ENCODE measurements at regions not wholly inside any gene's neighbourhood (a gene's known extent, or its start where the extent isn't known, plus 50 kb on each side); places are given as distances from the start of the nearest gene placed in this dataset.

DNA sequence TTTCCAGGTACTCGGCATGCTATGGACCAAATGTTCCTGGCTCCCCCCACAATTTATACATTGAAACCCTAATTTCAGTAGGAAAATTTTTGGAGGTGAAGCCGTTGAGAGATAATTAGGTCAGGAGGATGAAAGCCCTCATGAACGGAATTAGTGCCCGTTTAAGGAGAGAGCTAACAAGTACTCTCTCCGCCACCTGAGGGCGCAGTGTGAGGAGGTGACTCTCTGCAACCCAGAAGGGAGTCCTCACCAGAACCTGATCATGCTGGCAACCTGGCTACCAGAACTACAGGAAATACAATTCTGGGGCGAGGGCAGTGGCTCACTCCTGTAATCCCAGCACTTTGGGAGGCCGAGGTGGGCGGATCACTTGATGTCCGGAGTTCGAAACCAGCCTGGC is 397.8 kb downstream of the SLITRK5 start:
- no peak for DNase-seq (ENCODE audit: low read depth in 4 of 4, low spot score in 3 of 4)

DNA sequence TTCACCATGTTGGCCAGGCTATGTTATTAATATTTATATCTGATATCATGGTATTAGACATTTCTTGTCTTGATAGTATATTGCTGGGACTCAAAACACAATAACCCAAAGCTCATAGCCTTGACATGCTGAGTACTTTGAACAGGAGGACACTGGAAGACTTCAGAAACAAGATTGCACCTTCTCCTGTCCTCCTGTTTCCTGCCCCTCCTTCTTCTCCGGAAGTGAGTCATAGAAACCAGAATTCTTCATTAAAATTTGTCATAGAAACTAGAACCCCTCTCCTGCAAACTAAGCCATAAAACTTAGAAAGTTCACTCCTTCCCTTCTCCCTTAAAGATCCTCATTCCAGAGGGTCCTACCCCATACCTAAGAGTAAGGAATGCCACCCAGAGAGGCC is 400.2 kb downstream of the SLITRK5 start:
- DNase-seq (ENCODE audit: low read depth in 4 of 4, low spot score in 3 of 4): no peak

DNA sequence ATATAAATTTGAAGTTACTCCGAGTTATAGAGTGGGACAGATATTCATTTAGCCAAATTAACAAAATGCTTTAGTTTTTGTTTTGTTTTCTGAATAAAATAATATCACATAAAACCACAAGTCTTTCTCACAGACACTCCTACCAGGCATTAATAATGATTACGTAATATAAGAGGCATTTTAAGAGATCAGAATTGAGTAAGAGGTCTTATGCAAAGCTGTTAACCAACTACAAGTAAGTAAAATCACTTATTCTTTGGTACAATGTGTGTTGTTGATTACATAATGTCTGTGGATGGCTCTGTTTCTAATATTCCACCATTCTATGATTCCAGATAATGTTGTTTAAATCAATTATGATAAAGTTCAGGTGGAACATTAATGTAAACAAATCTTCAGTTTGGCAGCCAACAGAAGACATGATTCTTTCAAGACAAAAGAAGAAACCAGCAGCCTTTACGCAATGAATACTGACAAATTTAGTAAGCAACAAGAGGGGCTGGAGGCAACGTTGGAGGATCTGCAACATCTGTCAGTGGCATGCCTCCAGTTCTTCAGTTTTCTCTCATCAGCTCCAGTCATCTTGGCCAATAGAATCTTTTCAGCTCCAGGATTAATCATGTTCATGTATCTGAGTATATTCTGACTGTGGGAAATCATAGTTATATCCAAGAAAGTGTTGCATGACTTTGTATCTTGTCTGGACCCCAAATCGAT is 403.8 kb downstream of the SLITRK5 start:
- DNase-seq (ENCODE audit: low read depth in 4 of 4, low spot score in 3 of 4): no peak

DNA sequence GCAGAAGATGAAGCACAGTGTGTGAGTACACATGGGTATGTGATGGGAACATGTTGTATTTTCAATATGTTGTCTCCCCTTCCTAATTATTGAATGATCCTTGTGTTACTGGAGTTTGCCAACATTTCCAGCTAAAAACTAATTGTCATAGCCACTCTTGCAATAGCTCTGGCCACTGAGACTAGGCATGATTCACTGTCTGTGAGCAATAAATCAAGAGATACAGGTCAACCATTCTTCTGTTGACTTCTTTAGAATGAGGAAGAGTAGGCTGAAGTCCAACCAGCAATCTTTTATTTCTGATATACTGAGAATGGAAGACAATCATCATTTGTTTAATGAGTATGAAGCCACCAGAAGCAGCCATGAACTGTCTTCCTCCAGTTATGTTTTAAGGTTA is 413.9 kb downstream of the SLITRK5 start:
- no peak for DNase-seq (ENCODE audit: low read depth in 4 of 4, low spot score in 3 of 4)

DNA sequence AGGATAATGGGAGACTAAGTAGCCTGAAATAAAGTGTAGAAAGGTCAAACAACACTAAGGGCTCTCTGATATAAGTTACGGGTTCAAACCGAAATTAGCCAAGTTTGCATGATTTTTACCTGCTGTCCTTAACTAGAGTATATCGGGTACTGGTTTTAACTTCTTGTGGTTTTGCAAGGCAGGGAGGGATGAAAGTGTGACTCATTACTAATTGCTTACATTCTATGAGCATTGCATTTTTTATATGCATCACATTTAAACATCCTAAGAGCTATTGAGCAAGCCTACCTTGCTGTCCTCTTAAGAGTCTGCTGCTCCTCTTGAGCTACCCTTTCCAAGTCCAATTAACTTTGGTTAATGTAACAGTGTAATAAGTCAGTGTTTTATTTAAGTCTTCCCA is 415.4 kb downstream of the SLITRK5 start:
- DNase-seq (ENCODE audit: low read depth in 4 of 4, low spot score in 3 of 4): no peak

DNA sequence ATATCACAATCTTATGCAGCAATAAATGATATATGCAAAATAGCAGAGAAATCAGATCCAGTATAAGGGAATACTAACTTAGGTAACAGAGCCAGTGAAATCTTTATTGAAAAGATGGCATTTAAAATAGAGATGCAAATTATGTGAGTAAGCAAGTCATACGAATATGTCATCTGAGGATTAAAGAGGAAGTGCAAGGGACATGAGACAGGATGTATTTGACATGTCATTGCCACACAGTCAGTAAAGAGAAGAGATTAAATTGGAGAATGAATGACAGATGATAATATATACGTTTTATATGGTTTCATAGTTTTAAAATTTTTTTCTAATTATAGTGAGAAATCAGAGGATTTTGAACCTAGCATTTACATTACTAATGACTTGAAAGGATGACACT is 426.4 kb downstream of the SLITRK5 start:
- no peak for DNase-seq (ENCODE audit: low read depth in 4 of 4, low spot score in 3 of 4)

DNA sequence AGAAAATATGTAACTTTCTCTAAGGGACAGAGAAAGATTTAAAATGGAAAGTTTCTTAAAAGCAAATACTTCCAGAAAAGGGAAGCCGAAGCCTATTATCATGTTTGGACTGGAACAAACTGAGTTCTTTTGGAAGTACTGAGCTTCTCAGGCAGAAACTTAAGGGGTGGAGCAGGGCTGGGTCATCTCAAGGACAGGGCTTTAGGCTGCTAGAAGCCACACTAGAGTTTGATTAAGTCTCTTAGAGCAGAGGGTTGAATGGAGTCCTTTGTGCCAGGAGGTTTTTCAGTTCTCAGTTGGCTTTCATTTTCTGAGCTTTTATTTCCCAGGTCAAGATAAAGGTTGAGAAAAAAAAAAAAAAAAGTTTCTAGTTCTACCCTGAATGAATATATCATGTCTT is 432.7 kb downstream of the SLITRK5 start:
- DNase-seq (ENCODE audit: low read depth in 4 of 4, low spot score in 3 of 4): no peak

DNA sequence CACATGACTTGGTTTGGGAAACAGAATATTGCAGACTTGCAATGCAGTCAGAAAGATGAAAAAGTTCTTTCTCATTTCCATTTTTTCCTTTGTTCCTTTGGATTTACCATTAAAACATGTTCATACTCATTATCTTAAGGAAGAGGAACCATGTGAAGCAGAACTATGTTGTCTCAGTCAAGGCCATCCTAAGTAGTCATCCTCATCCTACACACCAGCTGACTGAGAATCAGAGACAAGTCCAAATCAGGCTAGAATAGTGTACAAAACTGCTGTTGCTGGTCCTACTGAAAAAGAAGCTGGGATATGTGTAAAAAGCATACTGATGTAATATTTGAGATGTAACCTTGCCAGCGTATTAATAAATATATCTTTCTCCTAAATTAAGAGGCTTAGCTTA is 433.4 kb downstream of the SLITRK5 start:
- DNase-seq (ENCODE audit: low read depth in 4 of 4, low spot score in 3 of 4): no peak

DNA sequence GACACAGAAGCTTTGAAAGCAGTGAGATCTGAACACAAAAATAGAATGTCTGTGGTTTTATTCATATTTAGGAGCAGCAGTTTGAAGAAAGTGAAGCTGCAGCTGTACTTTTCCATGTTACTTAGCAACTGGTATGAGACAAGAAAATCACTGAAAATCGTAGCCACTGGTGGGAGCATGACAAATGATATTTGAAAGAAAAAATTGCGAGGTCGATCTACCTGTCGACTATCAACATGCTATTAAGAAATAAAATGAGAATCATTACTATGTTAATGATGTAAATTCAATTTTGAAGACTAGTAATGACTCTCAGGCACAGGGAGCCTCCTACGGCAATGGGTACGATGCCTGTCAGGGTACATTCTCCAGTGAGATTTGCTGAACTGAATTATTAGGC is 436.4 kb downstream of the SLITRK5 start:
- DNase-seq (ENCODE audit: low read depth in 4 of 4, low spot score in 3 of 4): no peak

DNA sequence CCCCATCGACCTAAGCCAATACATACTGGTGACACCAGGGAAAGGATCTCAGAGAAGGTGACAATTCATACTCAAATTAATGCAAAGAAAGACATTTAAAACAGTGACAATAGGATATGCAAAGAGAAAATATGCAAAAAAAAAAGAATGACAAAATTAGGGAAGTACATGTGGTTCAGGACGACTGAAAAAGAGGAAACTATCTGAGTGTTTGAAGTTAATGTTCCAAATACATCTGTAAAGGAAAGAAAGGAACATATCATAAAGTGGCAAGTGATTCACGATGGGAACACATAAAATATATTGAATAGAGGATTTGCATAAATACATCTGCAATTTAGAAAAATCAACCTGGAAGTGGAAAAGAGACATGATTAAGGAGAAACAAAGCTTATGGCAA is 441.4 kb downstream of the SLITRK5 start:
- DNase-seq (ENCODE audit: low read depth in 4 of 4, low spot score in 3 of 4): no peak

DNA sequence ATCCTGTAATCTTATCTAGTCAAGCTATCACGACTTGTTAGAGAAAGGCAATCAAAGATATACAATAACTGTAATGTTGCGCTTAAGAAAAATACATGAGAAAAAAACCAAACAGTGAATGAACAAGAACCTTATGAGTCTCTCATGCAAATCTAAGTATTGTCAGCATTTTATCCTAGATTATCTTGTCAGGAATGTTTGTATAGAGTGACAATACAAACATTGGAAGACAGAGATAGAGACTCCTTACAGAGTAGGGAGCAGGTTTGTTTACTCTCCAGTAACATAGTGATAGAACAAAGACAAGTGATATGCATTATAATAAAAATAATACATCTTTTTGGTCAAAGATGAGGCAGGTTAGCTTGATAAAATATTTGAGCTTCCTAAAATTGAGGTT is 444.8 kb downstream of the SLITRK5 start:
- no peak for DNase-seq (ENCODE audit: low read depth in 4 of 4, low spot score in 3 of 4)

DNA sequence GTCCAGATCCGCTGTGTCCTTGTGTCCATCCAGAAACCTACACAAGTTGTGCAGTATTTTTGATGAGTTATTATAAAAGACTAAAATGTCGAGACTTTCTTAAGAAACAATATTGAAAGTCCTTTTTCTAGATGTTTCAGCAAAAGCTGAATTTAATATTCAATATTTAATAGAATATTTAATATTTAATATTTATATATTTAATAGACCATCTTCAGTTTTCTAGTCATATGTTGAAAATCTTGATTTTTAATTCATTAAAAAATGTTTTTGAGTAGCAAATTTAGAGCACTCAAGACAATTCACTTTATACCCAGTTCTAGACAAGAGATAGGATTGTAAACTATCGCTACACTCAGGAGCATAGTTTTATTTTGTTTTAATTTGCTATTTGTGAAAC is 447.8 kb downstream of the SLITRK5 start:
- no peak for DNase-seq (ENCODE audit: low read depth in 4 of 4, low spot score in 3 of 4)

DNA sequence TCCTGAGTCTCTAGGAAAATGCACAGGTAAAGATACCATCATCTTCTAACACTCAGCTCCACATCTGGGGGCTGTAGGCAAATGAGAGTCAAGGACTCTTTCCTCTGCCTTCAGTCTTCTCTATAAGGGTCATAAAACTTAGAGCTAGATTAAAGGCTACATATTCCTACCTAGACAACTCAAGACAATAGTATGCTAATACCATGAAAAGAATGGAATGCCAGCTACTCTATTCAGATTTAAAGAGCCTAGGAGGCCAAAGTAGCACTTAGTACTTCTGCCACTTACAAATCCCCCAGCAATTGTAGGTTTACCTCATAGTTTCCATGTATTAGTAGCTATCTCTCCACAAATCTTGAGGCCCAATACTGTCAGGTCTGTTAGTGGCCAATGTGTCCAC is 453.0 kb downstream of the SLITRK5 start:
- DNase-seq (ENCODE audit: low read depth in 4 of 4, low spot score in 3 of 4): no peak

DNA sequence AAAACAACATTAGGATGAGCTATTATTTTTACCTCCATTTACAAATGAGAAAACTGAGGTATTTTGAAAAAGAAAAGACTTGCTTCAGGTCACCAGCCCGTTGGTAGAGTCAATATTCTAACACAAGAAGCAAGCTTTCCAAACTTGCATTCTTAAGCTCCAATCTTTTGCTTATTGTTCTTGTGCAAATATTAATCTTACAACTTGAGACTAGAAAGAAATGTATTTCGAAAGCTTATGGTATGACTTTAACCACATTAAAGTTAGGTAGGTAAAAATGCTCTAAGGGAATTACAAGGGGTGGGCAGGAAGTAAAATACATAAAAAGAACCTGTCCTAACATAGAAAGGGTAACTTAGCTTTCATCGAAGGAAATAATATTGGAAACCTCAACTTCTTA is 453.9 kb downstream of the SLITRK5 start:
- DNase-seq (ENCODE audit: low read depth in 4 of 4, low spot score in 3 of 4): no peak

DNA sequence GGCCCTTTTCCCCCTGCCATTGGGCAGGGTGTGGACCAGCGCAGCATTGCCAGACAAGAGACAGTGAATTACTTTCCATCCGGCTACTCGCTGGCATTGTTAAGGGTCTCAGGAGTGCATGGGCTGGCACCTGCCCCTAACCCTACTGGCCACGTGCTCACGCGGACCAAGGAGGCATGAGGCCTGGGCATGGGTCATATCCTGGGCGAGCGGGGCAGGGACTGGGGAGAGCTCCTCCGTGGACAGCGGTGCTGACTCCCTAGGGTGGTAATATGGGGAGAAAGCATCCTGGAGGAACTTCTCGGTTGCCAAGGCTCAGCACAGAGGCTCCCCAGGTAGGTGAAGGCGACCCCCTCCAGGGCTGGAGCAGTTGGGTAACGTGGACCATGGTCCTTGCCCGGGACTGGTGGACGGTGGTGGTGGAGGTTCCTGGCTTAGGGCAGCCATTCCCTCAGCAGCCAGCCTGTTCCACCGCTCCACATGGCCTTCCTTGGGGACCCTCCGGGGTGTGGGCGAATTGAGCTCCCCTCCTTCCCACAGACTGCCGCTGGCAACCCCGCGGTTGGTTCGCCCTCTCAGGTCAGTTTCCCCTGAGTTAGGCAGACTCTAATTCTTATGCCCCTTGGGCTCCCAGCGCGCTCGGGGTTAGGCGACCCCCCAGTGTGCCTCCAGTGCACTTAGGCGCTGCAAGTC is 465.1 kb downstream of the SLITRK5 start:
- DNase-seq (ENCODE audit: low read depth in 4 of 4, low spot score in 3 of 4): no peak

DNA sequence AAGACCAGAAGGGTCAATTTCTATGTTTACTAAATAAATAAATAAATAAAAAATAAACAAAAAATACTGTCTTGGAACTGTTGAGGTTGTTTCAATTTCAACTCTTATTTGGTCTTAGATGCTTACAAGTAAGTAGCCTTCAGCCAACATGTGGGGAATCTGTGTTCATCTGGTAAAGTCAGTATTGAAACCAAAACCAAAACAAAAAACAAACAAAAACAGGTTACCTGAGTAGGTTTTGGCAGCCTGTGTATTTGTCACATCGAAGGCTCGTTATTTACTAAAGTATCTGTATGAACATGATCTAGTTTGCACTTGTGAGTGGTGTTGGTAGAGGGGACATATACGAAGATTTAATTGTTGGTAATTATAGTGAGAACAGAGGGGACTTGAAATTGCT is 471.5 kb downstream of the SLITRK5 start:
- no peak for DNase-seq (ENCODE audit: low read depth in 4 of 4, low spot score in 3 of 4)

DNA sequence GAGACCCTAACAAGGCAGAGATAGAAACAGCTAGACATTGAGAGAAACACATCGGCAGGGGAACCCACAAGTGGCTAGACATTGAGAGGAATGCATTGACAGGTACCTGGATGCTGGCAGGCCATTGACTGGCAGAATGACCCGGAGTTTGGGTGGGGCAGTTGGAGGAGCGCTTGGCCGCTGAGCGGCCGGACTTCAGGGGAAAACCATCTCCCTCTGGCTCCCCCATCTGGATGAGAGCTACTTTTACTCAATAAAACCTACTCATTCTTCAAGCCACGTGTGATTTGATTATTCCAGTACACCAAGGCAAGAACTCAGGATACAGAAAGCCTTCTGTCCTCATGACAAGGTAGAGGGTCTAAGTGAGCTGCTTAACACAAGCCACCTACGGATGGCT is 473.4 kb downstream of the SLITRK5 start:
- no peak for DNase-seq (ENCODE audit: low read depth in 4 of 4, low spot score in 3 of 4)

DNA sequence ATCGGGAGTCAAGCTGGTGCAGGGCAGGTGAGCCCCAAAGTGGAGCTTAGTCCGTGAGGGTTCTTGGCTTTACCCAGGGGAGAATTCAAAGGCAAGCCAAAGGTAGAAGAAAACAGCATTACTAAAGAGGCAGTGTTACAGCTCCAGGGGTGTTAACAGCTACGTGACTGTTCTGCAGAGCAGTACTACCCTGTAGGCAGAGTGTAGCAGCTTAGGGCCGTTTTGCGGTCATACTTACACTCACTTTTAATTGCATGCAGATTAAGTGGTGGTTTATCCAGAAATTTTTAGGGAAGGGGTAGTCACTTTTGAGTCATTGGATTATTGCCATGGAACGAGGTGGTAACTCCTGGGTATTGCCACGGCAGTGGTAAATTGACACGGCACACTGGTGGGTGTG is 482.2 kb downstream of the SLITRK5 start:
- DNase-seq (ENCODE audit: low read depth in 4 of 4, low spot score in 3 of 4): no peak

DNA sequence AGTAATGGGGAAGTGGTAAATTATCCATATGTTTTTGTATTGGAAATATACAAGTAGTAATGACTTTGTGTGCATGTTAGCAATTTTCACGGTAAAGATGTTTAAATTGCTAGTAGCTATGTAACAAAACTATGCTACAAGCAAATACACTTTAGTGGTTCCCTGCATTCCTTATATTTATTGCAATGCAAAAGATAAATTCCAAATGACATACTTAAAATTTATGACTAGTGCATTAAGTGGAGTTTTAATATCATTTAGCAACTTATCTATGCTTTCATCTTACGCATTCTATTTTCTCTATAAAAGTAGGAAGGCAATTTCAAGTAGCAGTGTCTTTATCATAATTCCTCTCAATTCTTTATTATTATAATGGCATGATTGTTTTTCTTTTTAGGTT is 482.8 kb downstream of the SLITRK5 start:
- DNase-seq (ENCODE audit: low read depth in 4 of 4, low spot score in 3 of 4): no peak

DNA sequence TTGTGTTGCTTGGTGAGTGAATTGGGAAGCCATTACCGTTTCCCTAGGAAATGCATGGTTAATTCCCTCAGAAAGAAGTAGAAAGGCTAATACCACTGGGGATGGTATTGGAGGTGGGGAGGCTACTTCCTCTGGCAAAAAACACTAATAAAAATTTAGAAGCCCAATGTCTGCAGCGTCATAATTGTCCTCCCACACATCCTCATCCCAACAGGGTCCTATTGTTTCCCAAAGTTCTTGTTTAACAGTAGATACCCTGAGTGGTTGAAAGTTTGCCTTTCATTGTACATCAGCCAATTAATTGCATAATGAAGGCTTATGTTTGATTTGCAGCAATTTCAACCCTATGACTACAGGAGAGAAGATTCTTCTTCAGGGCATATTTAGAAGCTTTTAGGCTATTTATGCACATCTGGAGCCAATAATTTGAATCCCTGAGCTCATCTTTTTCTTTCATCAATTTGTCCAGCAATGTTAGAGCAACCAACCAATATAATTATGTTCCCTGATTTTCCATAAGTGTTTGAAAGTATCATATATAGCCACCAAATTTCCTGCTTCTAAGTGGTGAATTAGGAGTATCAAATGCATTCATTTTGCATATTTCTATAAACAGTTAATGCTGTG is 491.0 kb downstream of the SLITRK5 start:
- no peak for DNase-seq (ENCODE audit: low read depth in 4 of 4, low spot score in 3 of 4)

DNA sequence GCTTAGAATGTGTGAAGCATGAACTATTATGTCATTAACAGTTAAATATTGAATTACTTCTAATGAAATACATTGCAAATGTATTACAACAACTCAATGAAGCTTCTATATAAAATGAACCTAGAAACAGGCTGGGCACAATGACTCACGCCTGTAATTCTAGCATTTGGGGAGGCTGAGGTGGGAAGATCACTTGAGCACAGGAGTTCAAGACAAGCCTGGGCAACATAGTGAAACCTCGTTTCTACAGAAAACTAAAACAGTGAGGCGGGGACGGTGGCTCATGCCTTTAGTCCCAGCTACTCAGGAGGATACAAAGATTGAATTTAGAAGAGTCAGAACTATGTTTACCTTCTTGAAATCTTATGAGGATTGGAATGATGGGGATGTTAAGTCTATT is 505.1 kb downstream of the SLITRK5 start:
- no peak for DNase-seq (ENCODE audit: low read depth in 4 of 4, low spot score in 3 of 4)

DNA sequence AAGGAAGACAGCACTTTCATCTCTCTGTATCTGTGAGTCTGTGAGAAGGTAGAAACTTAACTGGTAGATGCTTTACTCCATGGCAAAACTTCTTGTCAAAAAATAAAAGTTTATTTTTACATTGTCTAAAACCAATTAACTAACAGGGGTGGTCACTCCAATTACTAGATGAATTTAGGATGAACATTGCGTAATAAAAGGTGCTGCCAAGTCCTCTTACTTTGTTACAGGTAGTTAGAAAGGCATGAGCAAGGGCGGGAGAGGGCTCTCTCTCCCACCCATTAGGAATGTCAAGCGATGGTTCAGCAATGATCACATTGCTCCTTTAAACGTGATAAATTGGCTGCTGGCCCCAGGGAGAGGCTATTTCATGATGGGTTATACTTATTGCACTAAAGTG is 512.3 kb downstream of the SLITRK5 start:
- no peak for DNase-seq (ENCODE audit: low read depth in 4 of 4, low spot score in 3 of 4)
